RWPE1 (cell line): ENCODE measurements at regions not wholly inside any gene's neighbourhood (a gene's known extent, or its start where the extent isn't known, plus 50 kb on each side); places are given as distances from the start of the nearest gene placed in this dataset.

Experiments used
- CTCF ChIA-PET: fragments of 350-600 bp; sonication (Branson Sonifier 250); formaldehyde crosslinking; extraction: SDS; loops from one replicate; lab custom pipeline; 2021; lab: Yijun Ruan, JAX
- POLR2A ChIA-PET: fragments of 400-600 bp; formaldehyde crosslinking; extraction: SDS; loops from one replicate; lab custom pipeline; 2020; ENCODE audit warnings: antibody characterized with exemption; ENCODE audit not compliant: low non-redundant PET; lab: Yijun Ruan, JAX
- DNase-seq: peaks from one replicate; pipeline ENCODE4 v3.0.0; 2012; ENCODE audit warnings: low spot score
- H3K27ac ChIP-seq: fragments of 450-650 bp; 2 replicates; pipeline ENCODE4 v1.5.1; 2017
- CTCF ChIP-seq: fragments of 450-650 bp; conservative IDR thresholded peaks from 2 replicates; pipeline ENCODE4 v1.5.1; 2017; ENCODE audit warnings: low read depth, mild to moderate bottlenecking

- no peak for DNase-seq
- POLR2A ChIA-PET, result no interaction called here
- no peak for TF ChIP-seq CTCF
- CTCF ChIA-PET, result no interaction called here
- H3K27ac ChIP-seq, result no peak overlapping the region
Measured at GRCh38 chr2:59021786-59022185, 780.7 kb upstream of the FANCL start.

- CTCF ChIA-PET, result no interaction called here
Measured at GRCh38 chr2:59019566-59020159, 778.5 kb upstream of the FANCL start.

GRCh38 chr2:59018737-59019136 is 777.6 kb upstream of the FANCL start:
- ChIA-PET POLR2A (no interaction called here), CTCF (no interaction called here)
- TF ChIP-seq CTCF, result no peak
- no peak overlapping the region for H3K27ac ChIP-seq
- no peak for DNase-seq

More at GRCh38 chr2:59019566-59020159, 778.5 kb upstream of the FANCL start:
- no peak for TF ChIP-seq CTCF
- no peak overlapping the region for H3K27ac ChIP-seq
- POLR2A ChIA-PET, result no interaction called here
- DNase-seq, result no peak

- TF ChIP-seq CTCF, result no peak
- DNase-seq, result no peak
- ChIA-PET CTCF (no interaction called here), POLR2A (no interaction called here)
- H3K27ac ChIP-seq, result no peak overlapping the region
Measured at GRCh38 chr2:59015027-59015426, 773.9 kb upstream of the FANCL start.

GRCh38 chr2:59012971-59013370 is 771.8 kb upstream of the FANCL start:
- POLR2A ChIA-PET, result no interaction called here
- DNase-seq, result no peak
- no peak for TF ChIP-seq CTCF
- CTCF ChIA-PET, result no interaction called here
- no peak overlapping the region for H3K27ac ChIP-seq

GRCh38 chr2:59012234-59012633 is 771.1 kb upstream of the FANCL start:
- no peak for DNase-seq
- POLR2A ChIA-PET, result no interaction called here
- CTCF ChIA-PET, result no interaction called here
- TF ChIP-seq CTCF, result no peak
- no peak overlapping the region for H3K27ac ChIP-seq
